ENCODE measurements at regions not wholly inside any gene's neighbourhood (a gene's known extent, or its start where the extent isn't known, plus 50 kb on each side); places are given as distances from the start of the nearest gene placed in this dataset.

GRCh38 chr1:218527737-218528136, 182.6 kb downstream of the TGFB2 start:
- DNase-seq, result no peak

GRCh38 chr1:218529646-218530300, 184.6 kb downstream of the TGFB2 start:
- no peak for DNase-seq

GRCh38 chr1:218531936-218532335, 186.8 kb downstream of the TGFB2 start:
- DNase-seq, result no peak

GRCh38 chr1:218536296-218536986, 191.3 kb downstream of the TGFB2 start:
- no peak for DNase-seq

- no peak for DNase-seq
These were observed 192.2 kb downstream of the TGFB2 start for GRCh38 chr1:218537122-218537913.

- DNase-seq, result no peak
These were observed 193.2 kb downstream of the TGFB2 start for GRCh38 chr1:218538341-218538740.

- no peak for DNase-seq
These were observed 201.2 kb downstream of the TGFB2 start for GRCh38 chr1:218546314-218546713.

GRCh38 chr1:218547957-218548730, 203.0 kb downstream of the TGFB2 start:
- DNase-seq, result no peak

- no peak for DNase-seq
These were observed 203.6 kb downstream of the TGFB2 start for GRCh38 chr1:218548764-218549163.

GRCh38 chr1:218553197-218553596, 208.1 kb downstream of the TGFB2 start:
- no peak for DNase-seq

GRCh38 chr1:218556016-218556415, 210.9 kb downstream of the TGFB2 start:
- DNase-seq, result no peak

- no peak for DNase-seq
These were observed 212.6 kb downstream of the TGFB2 start for GRCh38 chr1:218557731-218558130.

- DNase-seq, result no peak
These were observed 213.2 kb downstream of the TGFB2 start for GRCh38 chr1:218558271-218558810.

- DNase-seq, result no peak
These were observed 220.2 kb downstream of the TGFB2 start for GRCh38 chr1:218565377-218565776.

- DNase-seq, result no peak
These were observed 223.9 kb downstream of the TGFB2 start for GRCh38 chr1:218568962-218569550.

GRCh38 chr1:218570456-218570855, 225.3 kb downstream of the TGFB2 start:
- DNase-seq, result no peak

- no peak for DNase-seq
These were observed 226.4 kb downstream of the TGFB2 start for GRCh38 chr1:218571491-218571890.

- DNase-seq, result no peak
These were observed 226.9 kb downstream of the TGFB2 start for GRCh38 chr1:218572050-218572449.

GRCh38 chr1:218573925-218574324, 228.8 kb downstream of the TGFB2 start:
- DNase-seq, result no peak

- DNase-seq, result no peak
These were observed 229.9 kb downstream of the TGFB2 start for GRCh38 chr1:218575079-218575478.

- DNase-seq, result no peak
These were observed 230.7 kb downstream of the TGFB2 start for GRCh38 chr1:218575856-218576255.

- no peak for DNase-seq
These were observed 237.5 kb downstream of the TGFB2 start for GRCh38 chr1:218582646-218583045.
